WTC11 (cell line): ENCODE measurements at regions not wholly inside any gene's neighbourhood (a gene's known extent, or its start where the extent isn't known, plus 50 kb on each side); places are given as distances from the start of the nearest gene placed in this dataset.
"Not testable (repeated sequence)": the region's sequence is repeated elsewhere in the genome, so short reads cannot be mapped to it uniquely, and the experiment has no call there.

Experiments used
- ATAC-seq: fragments of 200-7000 bp; cut with Tn5 transposase; 2 replicates; pipeline ENCODE4 v1.10.0; 2021; ENCODE audit warnings: mild to moderate bottlenecking, moderate library complexity
- CTCF ChIA-PET: fragments of 300-600 bp; sonication (Branson Sonifier 250); formaldehyde crosslinking; loops from one replicate; lab custom pipeline; 2021; ENCODE audit warnings: antibody characterized with exemption; lab: Charles Lee
- POLR2A ChIA-PET: fragments of 350-600 bp; sonication (Branson Sonifier 250); formaldehyde crosslinking; loops from one replicate; lab custom pipeline; 2021; ENCODE audit warnings: antibody characterized with exemption; lab: Charles Lee
- DNase-seq: peaks from one replicate; pipeline ENCODE4 v3.0.0; 2021; ENCODE audit warnings: low spot score
- H3K27ac Mint-ChIP-seq: 2 replicates; pipeline ENCODE4 v1.8.0; 2021; ENCODE audit warnings: mixed read lengths
- H3K27me3 Mint-ChIP-seq: 2 replicates; pipeline ENCODE4 v1.8.0; 2021; ENCODE audit warnings: low read depth, mild to moderate bottlenecking, moderate library complexity, mixed read lengths
- H3K36me3 Mint-ChIP-seq: 2 replicates; pipeline ENCODE4 v1.8.0; 2021; ENCODE audit warnings: mixed read lengths
- H3K4me1 Mint-ChIP-seq: 2 replicates; pipeline ENCODE4 v1.8.0; 2022; ENCODE audit warnings: mixed read lengths
- H3K4me3 Mint-ChIP-seq: 2 replicates; pipeline ENCODE4 v1.8.0; 2021; ENCODE audit warnings: mild to moderate bottlenecking, moderate library complexity, mixed read lengths
- H3K9me3 Mint-ChIP-seq: 2 replicates; pipeline ENCODE4 v1.8.0; 2021; ENCODE audit warnings: mixed read lengths
- ARID4B ChIP-seq: sonication (generic); formaldehyde crosslinking; IDR thresholded peaks from 2 replicates; pipeline ENCODE4 v1.8.0; 2023; ENCODE audit warnings: missing genetic modification reagents, mild to moderate bottlenecking, borderline replicate concordance
- CREB1 ChIP-seq: sonication (generic); formaldehyde crosslinking; IDR thresholded peaks from 2 replicates; pipeline ENCODE4 v1.8.0; 2023; ENCODE audit warnings: mild to moderate bottlenecking, missing genetic modification reagents
- ELF4 ChIP-seq: sonication (generic); formaldehyde crosslinking; IDR thresholded peaks from 2 replicates; pipeline ENCODE4 v1.8.1; 2022; ENCODE audit warnings: low read depth, mild to moderate bottlenecking, moderate library complexity, missing genetic modification reagents
- FOXK1 ChIP-seq: sonication (generic); formaldehyde crosslinking; IDR thresholded peaks from 2 replicates; pipeline ENCODE4 v1.8.0; 2022; ENCODE audit warnings: mild to moderate bottlenecking, moderate library complexity, missing genetic modification reagents
- FOXP4 ChIP-seq: sonication (generic); formaldehyde crosslinking; IDR thresholded peaks from 2 replicates; pipeline ENCODE4 v1.8.0; 2022; ENCODE audit warnings: mild to moderate bottlenecking, missing genetic modification reagents
- GABPB1 ChIP-seq: sonication (generic); formaldehyde crosslinking; IDR thresholded peaks from 2 replicates; pipeline ENCODE4 v1.8.1; 2023; ENCODE audit warnings: mild to moderate bottlenecking, missing genetic modification reagents
- HMGXB4 ChIP-seq: sonication (generic); formaldehyde crosslinking; IDR thresholded peaks from 2 replicates; pipeline ENCODE4 v1.8.1; 2023; ENCODE audit warnings: mild to moderate bottlenecking, moderate library complexity, missing genetic modification reagents
- IRF1 ChIP-seq: sonication (generic); formaldehyde crosslinking; IDR thresholded peaks from 2 replicates; pipeline ENCODE4 v1.8.0; 2023; ENCODE audit warnings: missing genetic modification reagents
- KAT7 ChIP-seq: sonication (generic); formaldehyde crosslinking; IDR thresholded peaks from 2 replicates; pipeline ENCODE4 v1.8.1; 2023; ENCODE audit warnings: missing genetic modification reagents, mild to moderate bottlenecking, borderline replicate concordance
- MAX ChIP-seq: sonication (generic); formaldehyde crosslinking; IDR thresholded peaks from 2 replicates; pipeline ENCODE4 v1.8.0; 2022; ENCODE audit warnings: mild to moderate bottlenecking, missing genetic modification reagents
- MXD4 ChIP-seq: fragments of 250-450 bp; sonication (Bioruptor Pico); IDR thresholded peaks from 2 replicates; pipeline ENCODE4 v1.8.0; 2021; ENCODE audit warnings: mild to moderate bottlenecking, moderate library complexity, borderline replicate concordance
- NFE2L1 ChIP-seq: sonication (generic); formaldehyde crosslinking; IDR thresholded peaks from 2 replicates; pipeline ENCODE4 v1.8.1; 2023; ENCODE audit warnings: missing genetic modification reagents
- NR2C2 ChIP-seq: sonication (generic); formaldehyde crosslinking; IDR thresholded peaks from 2 replicates; pipeline ENCODE4 v1.8.0; 2022; ENCODE audit warnings: mild to moderate bottlenecking, missing genetic modification reagents
- SMAD3 ChIP-seq: sonication (generic); formaldehyde crosslinking; IDR thresholded peaks from 2 replicates; pipeline ENCODE4 v1.8.0; 2022; ENCODE audit warnings: missing genetic modification reagents, mild to moderate bottlenecking, borderline replicate concordance
- ZBTB21 ChIP-seq: sonication (generic); formaldehyde crosslinking; IDR thresholded peaks from 2 replicates; pipeline ENCODE4 v1.8.1; 2023; ENCODE audit warnings: mild to moderate bottlenecking, missing genetic modification reagents, borderline replicate concordance
- ZBTB43 ChIP-seq: sonication (generic); formaldehyde crosslinking; IDR thresholded peaks from 2 replicates; pipeline ENCODE4 v1.8.1; 2023; ENCODE audit warnings: mild to moderate bottlenecking, missing genetic modification reagents
- ZMAT4 ChIP-seq: fragments of 250-450 bp; sonication (Bioruptor Pico); IDR thresholded peaks from 2 replicates; pipeline ENCODE4 v1.9.0; 2021; ENCODE audit warnings: mild to moderate bottlenecking
- ZNF219 ChIP-seq: sonication (generic); formaldehyde crosslinking; IDR thresholded peaks from 2 replicates; pipeline ENCODE4 v1.8.0; 2023; ENCODE audit warnings: missing genetic modification reagents, mild to moderate bottlenecking, borderline replicate concordance
- ZNF423 ChIP-seq: fragments of 250-450 bp; sonication (Bioruptor Pico); IDR thresholded peaks from 2 replicates; pipeline ENCODE4 v2.1.2; 2022; ENCODE audit warnings: mild to moderate bottlenecking, moderate library complexity
- ZNF671 ChIP-seq: fragments of 250-450 bp; sonication (Bioruptor Pico); IDR thresholded peaks from 2 replicates; pipeline ENCODE4 v1.8.0; 2021; ENCODE audit warnings: mild to moderate bottlenecking

- no peak for TF ChIP-seq NR2C2
- TF ChIP-seq ZNF423 (CRISPR knock-in tag) = no peak
- TF ChIP-seq NFE2L1 (CRISPR knock-in tag) = no peak
- TF ChIP-seq, all 79 proteins: peak for 0
Measured at GRCh38 chr3:144843099-144843498, 871.5 kb downstream of the DIPK2A start (continued).

- ChIA-PET CTCF (no interaction called here), POLR2A (no interaction called here)
- DNase-seq = no peak
- Mint-ChIP-seq H3K27ac (no peak overlapping the region), H3K27me3 (no peaks in the 10 kb centered on the region), H3K36me3 (no peaks in the 10 kb centered on the region)
- TF ChIP-seq KAT7 (no peak), ZBTB43 (CRISPR knock-in tag) (no peak), GABPB1 (CRISPR knock-in tag) (no peak)
- TF ChIP-seq, all 79 proteins: peak for 0
- Mint-ChIP-seq H3K4me1 (peaks cover 8% of the 10 kb centered on the region), H3K4me3 (no peak overlapping the region), H3K9me3 (peaks cover 4% of the 10 kb centered on the region; the same call in 1 of the 2 replicates)
- no peak for ATAC-seq
Measured at GRCh38 chr3:144852999-144853398, 881.4 kb downstream of the DIPK2A start.

- H3K4me1 Mint-ChIP-seq = peaks cover 12% of the 10 kb centered on the region
- H3K4me3 Mint-ChIP-seq, POLR2A ChIA-PET, H3K27ac Mint-ChIP-seq, CTCF ChIA-PET, H3K9me3 Mint-ChIP-seq, H3K36me3 Mint-ChIP-seq, ATAC-seq, H3K27me3 Mint-ChIP-seq: not testable (repeated sequence)
- DNase-seq = peak; percentile 25
Measured at GRCh38 chr3:144854020-144854419, 882.4 kb downstream of the DIPK2A start.

GRCh38 chr3:144859161-144859560 lies 887.5 kb downstream of the DIPK2A start:
- H3K27me3 Mint-ChIP-seq = no peaks in the 10 kb centered on the region
- DNase-seq = no peak
- no peak overlapping the region for H3K4me3 Mint-ChIP-seq
- POLR2A ChIA-PET = no interaction called here
- peak; percentile 98 for ATAC-seq
- no peak overlapping the region for H3K27ac Mint-ChIP-seq
- CTCF ChIA-PET = no interaction called here
- peaks cover 11% of the 10 kb centered on the region for H3K4me1 Mint-ChIP-seq
- no peaks in the 10 kb centered on the region for H3K36me3 Mint-ChIP-seq
- no peaks in the 10 kb centered on the region for H3K9me3 Mint-ChIP-seq
- no peak for TF ChIP-seq ZNF219 (CRISPR knock-in tag)
- TF ChIP-seq FOXP4 = no peak
- TF ChIP-seq KAT7 = no peak
- no peak for TF ChIP-seq NFE2L1 (CRISPR knock-in tag)
- TF ChIP-seq MXD4 (CRISPR knock-in tag) = no peak
- TF ChIP-seq ZNF671 (CRISPR knock-in tag) = no peak
- peak; percentile 16; the same call in 1 of the 2 replicates for TF ChIP-seq MAX (CRISPR knock-in tag)
- TF ChIP-seq SMAD3 = no peak
- 0 out of 2 replicates have a peak, but pooled peaks have one; percentile 32 for TF ChIP-seq IRF1
- no peak for TF ChIP-seq ZMAT4 (CRISPR knock-in tag)
- no peak for TF ChIP-seq ZNF423 (CRISPR knock-in tag)
- no peak for TF ChIP-seq HMGXB4
- no peak for TF ChIP-seq ELF4 (CRISPR knock-in tag)
- no peak for TF ChIP-seq FOXK1 (CRISPR knock-in tag)
- no peak for TF ChIP-seq GABPB1 (CRISPR knock-in tag)
- 0 out of 2 replicates have a peak, but pooled peaks have one; percentile 40 for TF ChIP-seq ZBTB21 (CRISPR knock-in tag)
- TF ChIP-seq CREB1 (CRISPR knock-in tag) = no peak
- no peak for TF ChIP-seq ARID4B (CRISPR knock-in tag)
